ENCODE measurements at regions not wholly inside any gene's neighbourhood (a gene's known extent, or its start where the extent isn't known, plus 50 kb on each side); places are given as distances from the start of the nearest gene placed in this dataset.

GRCh38 chr11:23233075-23233474 lies 372.8 kb upstream of the CCDC179 start:
- H3K4me3 Mint-ChIP-seq = no peak overlapping the region
- ATAC-seq (ENCODE audit: poor library complexity) (no peak), DNase-seq (no peak)
- ChIA-PET CTCF (no interaction called here), POLR2A (no interaction called here)
- H3K4me1 ChIP-seq (ENCODE audit: insufficient read depth, low read length) = no peaks in the 10 kb centered on the region
- no peak overlapping the region for H3K4me3 ChIP-seq (ENCODE audit: low read length)
- H3K27ac ChIP-seq (ENCODE audit: low read depth in 1 of 2, low read length in 2 of 2) = no peak overlapping the region
- peaks cover 4% of the 10 kb centered on the region for H3K9me3 Mint-ChIP-seq
- no peaks in the 10 kb centered on the region for H3K36me3 ChIP-seq (ENCODE audit: insufficient read depth, low read length)
- intact Hi-C loops (cut with DNase I, micrococcal nuclease) = no loop called here
- no peak for TF ChIP-seq CTCF (IDR thresholded peaks at IDR 0.05)
- no peaks in the 10 kb centered on the region for H3K4me1 Mint-ChIP-seq (ENCODE audit: low read depth)
- H3K27me3 ChIP-seq (ENCODE audit: control insufficient read depth in 1 of 2, insufficient read depth in 2 of 2, low read length in 2 of 2) = no peaks in the 10 kb centered on the region
- H3K27ac Mint-ChIP-seq = no peak overlapping the region
- H3K27me3 Mint-ChIP-seq = no peaks in the 10 kb centered on the region
- no peaks in the 10 kb centered on the region for H3K36me3 Mint-ChIP-seq (ENCODE audit: low read depth)
- no peaks in the 10 kb centered on the region for H3K9me3 ChIP-seq (ENCODE audit: control insufficient read depth in 1 of 2, insufficient read depth in 1 of 2, low read length in 2 of 2)

GRCh38 chr11:23236826-23237555 lies 376.7 kb upstream of the CCDC179 start:
- TF ChIP-seq CTCF (IDR thresholded peaks at IDR 0.05) = no peak
- H3K36me3 ChIP-seq (ENCODE audit: insufficient read depth, low read length) = no peaks in the 10 kb centered on the region
- no peaks in the 10 kb centered on the region for H3K4me1 Mint-ChIP-seq (ENCODE audit: low read depth)
- no peak overlapping the region for H3K27ac ChIP-seq (ENCODE audit: low read depth in 1 of 2, low read length in 2 of 2)
- CTCF ChIA-PET = no interaction called here
- ATAC-seq (ENCODE audit: poor library complexity) (no peak), DNase-seq (no peak)
- H3K9me3 Mint-ChIP-seq = no peaks in the 10 kb centered on the region
- intact Hi-C loops (cut with DNase I, micrococcal nuclease) = no loop called here
- H3K4me3 Mint-ChIP-seq = no peak overlapping the region
- H3K9me3 ChIP-seq (ENCODE audit: control insufficient read depth in 1 of 2, insufficient read depth in 1 of 2, low read length in 2 of 2) = no peaks in the 10 kb centered on the region
- no peaks in the 10 kb centered on the region for H3K27me3 ChIP-seq (ENCODE audit: control insufficient read depth in 1 of 2, insufficient read depth in 2 of 2, low read length in 2 of 2)
- no peak overlapping the region for H3K27ac Mint-ChIP-seq
- H3K4me3 ChIP-seq (ENCODE audit: low read length) = no peak overlapping the region
- no peaks in the 10 kb centered on the region for H3K36me3 Mint-ChIP-seq (ENCODE audit: low read depth)
- POLR2A ChIA-PET = no interaction called here
- H3K4me1 ChIP-seq (ENCODE audit: insufficient read depth, low read length) = no peaks in the 10 kb centered on the region
- H3K27me3 Mint-ChIP-seq = no peaks in the 10 kb centered on the region

- intact Hi-C loops (cut with DNase I, micrococcal nuclease) = no loop called here
- Mint-ChIP-seq H3K27ac (no peak overlapping the region), H3K9me3 (peaks cover 8% of the 10 kb centered on the region), H3K4me1 (ENCODE audit: low read depth) (no peaks in the 10 kb centered on the region), H3K36me3 (ENCODE audit: low read depth) (no peaks in the 10 kb centered on the region), H3K4me3 (no peak overlapping the region), H3K27me3 (no peaks in the 10 kb centered on the region)
- CTCF ChIA-PET = no interaction called here
- POLR2A ChIA-PET = no interaction called here
- Histone ChIP-seq H3K36me3 (ENCODE audit: insufficient read depth, low read length) (no peaks in the 10 kb centered on the region), H3K4me1 (ENCODE audit: insufficient read depth, low read length) (no peaks in the 10 kb centered on the region), H3K27me3 (ENCODE audit: control insufficient read depth in 1 of 2, insufficient read depth in 2 of 2, low read length in 2 of 2) (no peaks in the 10 kb centered on the region), H3K4me3 (ENCODE audit: low read length) (no peak overlapping the region), H3K9me3 (ENCODE audit: control insufficient read depth in 1 of 2, insufficient read depth in 1 of 2, low read length in 2 of 2) (peaks cover 0 to 4% of the 10 kb centered on the region in 2 experiments), H3K27ac (ENCODE audit: low read depth in 1 of 2, low read length in 2 of 2) (no peak overlapping the region)
- ATAC-seq (ENCODE audit: poor library complexity) (no peak), DNase-seq (no peak)
- TF ChIP-seq CTCF (IDR thresholded peaks at IDR 0.05) = no peak
These were observed 392.2 kb upstream of the CCDC179 start for GRCh38 chr11:23252426-23252825.
